Hindlimb muscle (tissue), 1 donor: ENCODE measurements at regions not wholly inside any gene's neighbourhood (a gene's known extent, or its start where the extent isn't known, plus 50 kb on each side); places are given as distances from the start of the nearest gene placed in this dataset.

Source experiments
- DNase-seq: peaks from one replicate; pipeline ENCODE4 v3.0.0-alpha.2; 2013

- DNase-seq = no peak
Measured at GRCh38 chrX:39935411-39936064, 162.2 kb downstream of the BCOR start.

- no peak for DNase-seq
Measured at GRCh38 chrX:39936886-39937770, 160.6 kb downstream of the BCOR start.

- DNase-seq = no peak
Measured at GRCh38 chrX:39938466-39938865, 159.3 kb downstream of the BCOR start.

GRCh38 chrX:39939678-39940077 lies 158.1 kb downstream of the BCOR start:
- no peak for DNase-seq

- DNase-seq = no peak
Measured at GRCh38 chrX:39941332-39941920, 156.3 kb downstream of the BCOR start.

GRCh38 chrX:39944416-39944815 lies 153.3 kb downstream of the BCOR start:
- DNase-seq = no peak

- no peak for DNase-seq
Measured at GRCh38 chrX:39945709-39946108, 152.0 kb downstream of the BCOR start.

- DNase-seq = no peak
Measured at GRCh38 chrX:39946822-39947221, 150.9 kb downstream of the BCOR start.

GRCh38 chrX:39948582-39948981 lies 149.2 kb downstream of the BCOR start:
- no peak for DNase-seq

GRCh38 chrX:39950018-39950688 lies 147.6 kb downstream of the BCOR start:
- no peak for DNase-seq

- DNase-seq = no peak
Measured at GRCh38 chrX:39952989-39953388, 144.8 kb downstream of the BCOR start.

- DNase-seq = no peak
Measured at GRCh38 chrX:39953879-39954278, 143.9 kb downstream of the BCOR start.

- no peak for DNase-seq
Measured at GRCh38 chrX:39954851-39955250, 142.9 kb downstream of the BCOR start.

- DNase-seq = no peak
Measured at GRCh38 chrX:39955625-39956024, 142.1 kb downstream of the BCOR start.

GRCh38 chrX:39956803-39957394 lies 140.9 kb downstream of the BCOR start:
- DNase-seq = no peak

- DNase-seq = no peak
Measured at GRCh38 chrX:39957816-39958566, 139.8 kb downstream of the BCOR start.

- no peak for DNase-seq
Measured at GRCh38 chrX:39958850-39959249, 138.9 kb downstream of the BCOR start.

- no peak for DNase-seq
Measured at GRCh38 chrX:39960219-39960618, 137.5 kb downstream of the BCOR start.

- DNase-seq = no peak
Measured at GRCh38 chrX:39961441-39961840, 136.3 kb downstream of the BCOR start.

- DNase-seq = no peak
Measured at GRCh38 chrX:39965051-39965573, 132.6 kb downstream of the BCOR start.

GRCh38 chrX:39966176-39966575 lies 131.6 kb downstream of the BCOR start:
- DNase-seq = no peak

GRCh38 chrX:39967348-39967747 lies 130.4 kb downstream of the BCOR start:
- no peak for DNase-seq
